GM23338 (cell line): ENCODE measurements at regions not wholly inside any gene's neighbourhood (a gene's known extent, or its start where the extent isn't known, plus 50 kb on each side); places are given as distances from the start of the nearest gene placed in this dataset.

ENCODE experiments used
- ATAC-seq: fragments of 200-7000 bp; cut with Tn5 transposase; 3 replicates; pipeline ENCODE4 v1.9.1; 2020
- DNase-seq: peaks from one replicate; pipeline ENCODE4 v3.0.0-alpha.2; 2015; ENCODE audit warnings: low spot score
- H2AFZ ChIP-seq: fragments of 200-600 bp; sonication (generic); 2 replicates; pipeline ENCODE4 v1.8.0; 2016; ENCODE audit warnings: antibody characterized with exemption, mild to moderate bottlenecking, moderate library complexity
- H3F3A ChIP-seq: fragments of 200-600 bp; sonication (generic); replicated peaks from 2 replicates; pipeline ENCODE4 v1.8.0; 2017; ENCODE audit warnings: antibody characterized with exemption, mixed run types, low read depth
- H3K27ac ChIP-seq: fragments of 200-600 bp; sonication (generic); 2 replicates; pipeline ENCODE4 v1.6.1; 2016; ENCODE audit warnings: low read depth
- H3K27me3 ChIP-seq: fragments of 200-600 bp; sonication (generic); 2 replicates; pipeline ENCODE4 v1.8.0; 2016; ENCODE audit warnings: mild to moderate bottlenecking, mixed run types, moderate library complexity; ENCODE audit not compliant: insufficient read depth
- H3K36me3 ChIP-seq: fragments of 200-600 bp; sonication (generic); 2 replicates; pipeline ENCODE4 v1.8.0; 2016; ENCODE audit warnings: mild to moderate bottlenecking; ENCODE audit not compliant: insufficient read depth
- H3K4me1 ChIP-seq: fragments of 200-600 bp; sonication (generic); 2 replicates; pipeline ENCODE4 v1.8.0; 2016; ENCODE audit warnings: mild to moderate bottlenecking, moderate library complexity; ENCODE audit not compliant: insufficient read depth
- H3K4me2 ChIP-seq: fragments of 200-600 bp; sonication (generic); 2 replicates; pipeline ENCODE4 v1.7.1; 2017; ENCODE audit warnings: mixed run types
- H3K4me3 ChIP-seq: fragments of 200-600 bp; sonication (generic); 2 replicates; pipeline ENCODE4 v1.6.1; 2016; ENCODE audit warnings: mixed run types
- H3K79me2 ChIP-seq: fragments of 200-600 bp; sonication (generic); replicated peaks from 2 replicates; pipeline ENCODE4 v1.8.0; 2017; ENCODE audit warnings: mild to moderate bottlenecking; ENCODE audit not compliant: insufficient read depth
- H3K9me2 ChIP-seq: fragments of 200-600 bp; sonication (generic); 2 replicates; pipeline ENCODE4 v1.8.0; 2017; ENCODE audit not compliant: insufficient read depth
- H4K20me1 ChIP-seq: fragments of 200-600 bp; sonication (generic); replicated peaks from 2 replicates; pipeline ENCODE4 v1.8.0; 2017; ENCODE audit warnings: mild to moderate bottlenecking; ENCODE audit not compliant: insufficient read depth
- H3K27ac Mint-ChIP-seq: 2 replicates; pipeline ENCODE4 v1.8.0; 2020; ENCODE audit warnings: inconsistent platforms, mild to moderate bottlenecking, moderate library complexity, mixed read lengths
- H3K27me3 Mint-ChIP-seq: 3 replicates; pipeline ENCODE4 v1.8.0; 2022; ENCODE audit warnings: low read depth, mild to moderate bottlenecking, moderate library complexity, mixed read lengths, inconsistent platforms; ENCODE audit not compliant: insufficient read depth, poor library complexity
- H3K36me3 Mint-ChIP-seq: 3 replicates; pipeline ENCODE4 v1.8.0; 2021; ENCODE audit warnings: low read depth, mild to moderate bottlenecking, inconsistent platforms, moderate library complexity, mixed read lengths
- H3K4me1 Mint-ChIP-seq: 3 replicates; pipeline ENCODE4 v1.8.0; 2020; ENCODE audit warnings: mild to moderate bottlenecking, inconsistent platforms, mixed read lengths
- H3K4me3 Mint-ChIP-seq: 3 replicates; pipeline ENCODE4 v1.8.0; 2021; ENCODE audit warnings: moderate library complexity, mild to moderate bottlenecking, inconsistent platforms, mixed read lengths
- H3K9me3 Mint-ChIP-seq: 3 replicates; pipeline ENCODE4 v1.8.0; 2020; ENCODE audit warnings: moderate library complexity, mild to moderate bottlenecking, inconsistent platforms, mixed read lengths
- CREB1 ChIP-seq: fragments of 250-450 bp; sonication (Bioruptor Pico); IDR thresholded peaks from 2 replicates; pipeline ENCODE4 v1.5.0; 2020; ENCODE audit warnings: low read depth, mild to moderate bottlenecking, moderate library complexity
- CTCF ChIP-seq, 2 experiments: fragments of 200-600 bp in 1 of 2; sonication (generic) in 1 of 2; conservative IDR thresholded peaks; 2 replicates each; pipeline versions ENCODE4 v1.5.1 to v1.6.1; 2016 to 2017; ENCODE audit warnings: antibody characterized with exemption in 2 of 2, low read depth in 2 of 2, mild to moderate bottlenecking in 2 of 2, moderate library complexity in 1 of 2
- ETS1 ChIP-seq: IDR thresholded peaks from 2 replicates; pipeline ENCODE4 v1.6.1; 2016; ENCODE audit warnings: antibody characterized with exemption
- EZH2 ChIP-seq: fragments of 200-600 bp; sonication (generic); IDR thresholded peaks from one replicate; pipeline ENCODE4 v1.8.0; 2017; ENCODE audit warnings: antibody characterized with exemption, mild to moderate bottlenecking, low read depth; ENCODE audit not compliant: unreplicated experiment
- EZH2phosphoT487 ChIP-seq: fragments of 200-600 bp; sonication (generic); IDR thresholded peaks from one replicate; pipeline ENCODE4 v1.8.1; 2018; ENCODE audit warnings: antibody characterized with exemption; ENCODE audit not compliant: unreplicated experiment
- JUNB ChIP-seq: IDR thresholded peaks from one replicate; pipeline ENCODE4 v1.6.1; 2016; ENCODE audit warnings: antibody characterized with exemption; ENCODE audit not compliant: unreplicated experiment
- NANOG ChIP-seq: IDR thresholded peaks from 2 replicates; pipeline ENCODE4 v1.6.1; 2016; ENCODE audit warnings: antibody characterized with exemption, borderline replicate concordance
- POLR2AphosphoS5 ChIP-seq: IDR thresholded peaks from 2 replicates; pipeline ENCODE4 v1.6.1; 2016; ENCODE audit warnings: antibody characterized with exemption, low read depth
- REST ChIP-seq: IDR thresholded peaks from one replicate; pipeline ENCODE4 v1.6.1; 2018; ENCODE audit warnings: antibody characterized with exemption; ENCODE audit not compliant: unreplicated experiment
- STAT1 ChIP-seq: IDR thresholded peaks from one replicate; pipeline ENCODE4 v1.6.1; 2016; ENCODE audit warnings: antibody characterized with exemption; ENCODE audit not compliant: unreplicated experiment
- ZNF331 ChIP-seq: fragments of 250-450 bp; sonication (Bioruptor Pico); IDR thresholded peaks from 2 replicates; pipeline ENCODE4 v1.5.0; 2020; ENCODE audit warnings: low read depth, mild to moderate bottlenecking, moderate library complexity
- ZNF462 ChIP-seq: fragments of 250-450 bp; sonication (Bioruptor Pico); IDR thresholded peaks from 2 replicates; pipeline ENCODE4 v1.5.0; 2020; ENCODE audit warnings: mild to moderate bottlenecking, moderate library complexity

DNA sequence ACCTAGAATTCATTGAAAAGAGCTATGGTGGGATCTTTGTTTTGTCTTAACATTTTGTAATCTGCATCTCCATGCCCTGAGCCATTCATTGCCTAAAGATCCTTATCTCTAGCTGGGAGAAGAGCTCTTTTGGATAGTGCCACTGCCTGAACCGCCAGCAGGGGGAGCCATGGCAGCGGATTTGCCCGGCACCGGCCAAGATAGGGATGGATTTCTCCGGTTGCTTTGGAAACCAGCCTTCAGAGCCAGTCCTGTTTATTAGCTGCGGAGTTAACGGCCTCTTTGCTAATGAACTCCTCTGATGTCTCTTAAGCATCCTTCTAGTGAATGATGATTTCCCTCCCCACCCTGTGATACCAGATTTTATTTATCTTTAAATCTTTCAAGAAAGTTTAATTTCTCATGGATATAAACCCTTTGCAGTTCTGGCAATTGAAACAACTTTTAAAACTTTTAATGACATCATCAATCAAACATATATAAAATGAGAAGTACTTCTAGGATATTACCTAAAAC, 58.2 kb upstream of the LYZL2 start (continued):
- TF ChIP-seq ZNF462 (CRISPR knock-in tag): peak; percentile 74
- TF ChIP-seq POLR2AphosphoS5: no peak

DNA sequence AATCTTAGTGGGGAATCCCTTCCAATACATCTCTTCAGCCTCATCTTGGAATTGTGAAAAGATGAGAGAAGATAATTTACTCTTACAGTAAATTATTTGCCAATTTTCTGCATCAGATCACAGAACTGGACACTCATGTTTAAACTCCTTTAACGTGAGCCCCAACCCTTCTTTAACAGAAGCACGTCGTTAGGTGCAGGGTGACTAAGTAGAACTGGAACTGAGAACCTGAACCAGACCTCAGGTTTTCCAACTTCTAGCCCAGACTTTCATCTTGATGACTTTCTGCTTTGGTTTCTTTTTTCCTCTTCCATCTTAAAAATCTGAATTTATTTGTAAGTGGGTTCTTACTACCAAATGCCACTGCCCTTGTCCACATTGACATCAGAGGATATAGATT, 57.2 kb upstream of the LYZL2 start:
- no peaks in the 10 kb centered on the region for H3K9me3 Mint-ChIP-seq
- Histone ChIP-seq H3F3A (no peaks in the 10 kb centered on the region), H2AFZ (no peak overlapping the region), H3K27me3 (no peaks in the 10 kb centered on the region), H4K20me1 (no peaks in the 10 kb centered on the region), H3K9me2 (no peaks in the 10 kb centered on the region), H3K4me1 (peaks cover 19% of the 10 kb centered on the region), H3K4me2 (no peak overlapping the region), H3K79me2 (no peaks in the 10 kb centered on the region), H3K4me3 (no peak overlapping the region), H3K27ac (no peak overlapping the region), H3K36me3 (no peaks in the 10 kb centered on the region)
- H3K4me1 Mint-ChIP-seq: peaks cover 18% of the 10 kb centered on the region
- ATAC-seq: no peak
- TF ChIP-seq POLR2AphosphoS5 (no peak), ZNF331 (CRISPR knock-in tag) (no peak), CTCF (conservative IDR thresholded peaks at IDR 0.05; ENCODE audit: low read depth in 2 of 2) (no peak), ETS1 (no peak), CREB1 (no peak), EZH2 (no peak), EZH2phosphoT487 (no peak), STAT1 (no peak), JUNB (no peak), NANOG (no peak), REST (no peak)
- H3K36me3 Mint-ChIP-seq: no peaks in the 10 kb centered on the region
- no peak overlapping the region for H3K4me3 Mint-ChIP-seq
- H3K27ac Mint-ChIP-seq: no peak overlapping the region
- peaks cover 7% of the 10 kb centered on the region for H3K27me3 Mint-ChIP-seq
- DNase-seq: no peak
